HepG2 (cell line): ENCODE measurements at regions not wholly inside any gene's neighbourhood (a gene's known extent, or its start where the extent isn't known, plus 50 kb on each side); places are given as distances from the start of the nearest gene placed in this dataset.
A peak's percentile ranks its signal among the peaks of the same experiment; 100 is the strongest.

ENCODE experiments used
- ATAC-seq: fragments of 200-7000 bp; cut with Tn5 transposase; 3 replicates; pipeline ENCODE4 v1.9.1; 2020; ENCODE audit warnings: mild to moderate bottlenecking, moderate library complexity
- BruUV-seq: library from RNA; stranded (reverse); fragments of 400-500 nt; replicated peaks from 2 replicates; lab custom pipeline; 2021; lab: Mats Ljungman, UMichigan
- CTCF ChIA-PET: fragments of 300-600 bp; formaldehyde crosslinking; extraction: SDS; loops from one replicate; lab custom pipeline; 2021; ENCODE audit warnings: low total read pairs, inconsistent platforms, low intra/inter-chr PET ratio; lab: Yijun Ruan, JAX
- POLR2A ChIA-PET: fragments of 350-600 bp; sonication (Branson Sonifier 250); formaldehyde crosslinking; loops from one replicate; lab custom pipeline; 2020; ENCODE audit warnings: antibody characterized with exemption, inconsistent platforms; lab: Yijun Ruan, JAX
- DNase-seq: peaks from one replicate; pipeline ENCODE4 v3.0.0-alpha.2; 2015; ENCODE audit warnings: low spot score
- FAIRE-seq: peaks from 3 replicates; lab custom pipeline; 2011; peaks lifted over from hg19 to GRCh38; lab: Jason Lieb, UNC
- H2AFZ ChIP-seq: one replicate; pipeline ENCODE4 v1.6.1; 2011; ENCODE audit warnings: low read length, inconsistent platforms
- H3K27ac ChIP-seq: fragments of 300-600 bp; 3 replicates; pipeline ENCODE4 v1.8.0; 2011; ENCODE audit warnings: mixed run types, mild to moderate bottlenecking, mixed read lengths, low read length, inconsistent platforms; ENCODE audit not compliant: insufficient read depth; ENCODE audit errors: extremely low read length
- H3K27me3 ChIP-seq, 2 experiments: fragments of 200-600 bp in 1 of 2; 2 replicates in 1 of 2; 3 replicates in 1 of 2; pipeline versions ENCODE4 v1.6.0 to v1.8.0; 2011; ENCODE audit warnings: low read length in 2 of 2, mild to moderate bottlenecking in 2 of 2, moderate library complexity in 2 of 2, inconsistent platforms in 1 of 2; ENCODE audit not compliant: insufficient read depth in 2 of 2, control insufficient read depth in 1 of 2
- H3K36me3 ChIP-seq, 2 experiments: fragments of 200-600 bp in 1 of 2; replicated peaks in 1 of 2; 2 replicates in 1 of 2; 3 replicates in 1 of 2; pipeline versions ENCODE4 v1.5.1 to v1.8.0; 2011; ENCODE audit warnings: low read length in 2 of 2, inconsistent platforms in 1 of 2; ENCODE audit not compliant: insufficient read depth in 2 of 2, control insufficient read depth in 1 of 2
- H3K4me1 ChIP-seq: 2 replicates; pipeline ENCODE4 v1.5.1; 2012; ENCODE audit warnings: low read length, inconsistent platforms; ENCODE audit not compliant: insufficient read depth
- H3K4me2 ChIP-seq: 2 replicates; pipeline ENCODE4 v1.6.0; 2011; ENCODE audit warnings: low read depth, low read length, inconsistent platforms
- H3K4me3 ChIP-seq, 3 experiments: fragments of 200-600 bp in 1 of 3; sonication (generic), shearing (Covaris generic) in 1 of 3; replicated peaks in 1 of 3; 2 replicates each; pipeline ENCODE4 v1.5.1; 2011 to 2016; ENCODE audit warnings: low read length in 3 of 3, inconsistent platforms in 2 of 3, low read depth in 2 of 3, mild to moderate bottlenecking in 2 of 3, control low read depth in 1 of 3, mixed read lengths in 1 of 3; ENCODE audit not compliant: insufficient read depth in 1 of 3
- H3K79me2 ChIP-seq: one replicate; pipeline ENCODE4 v1.6.1; 2011; ENCODE audit warnings: low read length, inconsistent platforms; ENCODE audit not compliant: insufficient read depth
- H3K9ac ChIP-seq: 2 replicates; pipeline ENCODE4 v1.6.0; 2011; ENCODE audit warnings: mild to moderate bottlenecking, low read depth, low read length, inconsistent platforms; ENCODE audit not compliant: insufficient read depth
- H3K9me3 ChIP-seq: 2 replicates; pipeline ENCODE4 v1.5.1; 2012; ENCODE audit warnings: mild to moderate bottlenecking, low read length
- H4K20me1 ChIP-seq: 2 replicates; pipeline ENCODE4 v1.6.0; 2011; ENCODE audit warnings: inconsistent platforms, mild to moderate bottlenecking, low read length, moderate library complexity; ENCODE audit not compliant: insufficient read depth
- HOXA9 ChIP-seq: sonication (generic); formaldehyde crosslinking; IDR thresholded peaks from 2 replicates; pipeline ENCODE4 v1.8.1; 2022; ENCODE audit warnings: missing genetic modification reagents, mild to moderate bottlenecking, moderate library complexity, borderline replicate concordance
- KMT2B ChIP-seq: IDR thresholded peaks from 2 replicates; pipeline ENCODE4 v1.6.1; 2016; ENCODE audit warnings: missing genetic modification reagents, missing compliant biosample characterization
- NCOR1 ChIP-seq: fragments of 200-600 bp; sonication (generic); IDR thresholded peaks from 2 replicates; pipeline ENCODE4 v1.7.0; 2017; ENCODE audit warnings: antibody characterized with exemption, low read length, borderline replicate concordance
- TFDP2 ChIP-seq: sonication (generic); formaldehyde crosslinking; IDR thresholded peaks from 2 replicates; pipeline ENCODE4 v1.4.0; 2020; ENCODE audit warnings: missing genetic modification reagents
- TRIM24 ChIP-seq: sonication (generic); formaldehyde crosslinking; IDR thresholded peaks from 2 replicates; pipeline ENCODE4 v1.8.0; 2022; ENCODE audit warnings: mild to moderate bottlenecking, missing genetic modification reagents
- UBTF ChIP-seq: sonication (generic); formaldehyde crosslinking; IDR thresholded peaks from 2 replicates; pipeline ENCODE4 v1.4.0; 2020; ENCODE audit warnings: mild to moderate bottlenecking, missing genetic modification reagents
- ZC3H13 ChIP-seq: sonication (generic); formaldehyde crosslinking; IDR thresholded peaks from 2 replicates; pipeline ENCODE4 v1.8.1; 2023; ENCODE audit warnings: mild to moderate bottlenecking, missing genetic modification reagents, moderate library complexity
- ZNF280D ChIP-seq: sonication (generic); formaldehyde crosslinking; IDR thresholded peaks from 2 replicates; pipeline ENCODE4 v1.5.1; 2020; ENCODE audit warnings: mild to moderate bottlenecking, missing genetic modification reagents
- ZNF292 ChIP-seq: sonication (generic); formaldehyde crosslinking; IDR thresholded peaks from 2 replicates; pipeline ENCODE4 v1.8.1; 2022; ENCODE audit warnings: mild to moderate bottlenecking, low read depth, missing genetic modification reagents, borderline replicate concordance
- ZNF30 ChIP-seq: sonication (generic); formaldehyde crosslinking; IDR thresholded peaks from 2 replicates; pipeline ENCODE4 v1.5.0; 2020; ENCODE audit warnings: mild to moderate bottlenecking, missing genetic modification reagents
- ZNF431 ChIP-seq: sonication (generic); formaldehyde crosslinking; IDR thresholded peaks from 2 replicates; pipeline ENCODE4 v1.9.0; 2022; ENCODE audit warnings: missing genetic modification reagents, low read depth, mild to moderate bottlenecking, borderline replicate concordance
- ZNF615 ChIP-seq: sonication (generic); formaldehyde crosslinking; IDR thresholded peaks from 2 replicates; pipeline ENCODE4 v1.5.0; 2020; ENCODE audit warnings: mild to moderate bottlenecking, missing genetic modification reagents, borderline replicate concordance
- ZNF629 ChIP-seq: sonication (generic); formaldehyde crosslinking; conservative IDR thresholded peaks from 2 replicates; pipeline ENCODE4 v1.5.0; 2020; ENCODE audit warnings: missing genetic modification reagents
- WGBS: methylation state at CpG from one replicate; pipeline ENCODE4 v1.1.6; 2017; ENCODE audit warnings: low lambda C conversion rate; 5-methylcytosine and 5-hydroxymethylcytosine counted together
- in situ Hi-C: cut with HindIII; loops from 2 replicates; pipeline ENCODE4 v1.10.0; 2017; ENCODE audit warnings: low pct_unique_long_range_greater_than_20kb; ENCODE audit not compliant: extremely low pct_ligation_motif_present
- intact Hi-C: fragments of 100-400 bp; cut with micrococcal nuclease; formaldehyde crosslinking; loops from one replicate; pipeline ENCODE4 v1.10.0; 2022; ENCODE audit not compliant: unreplicated experiment

GRCh38 chr17:72208832-72209231 lies 88.0 kb downstream of the SOX9 start:
- FAIRE-seq (no peak), DNase-seq (no peak), ATAC-seq (no peak)
- no peaks in the 10 kb centered on the region for H3K9me3 ChIP-seq
- no peak overlapping the region for H3K4me2 ChIP-seq
- no peaks in the 10 kb centered on the region for H3K79me2 ChIP-seq
- no peak overlapping the region for H2AFZ ChIP-seq
- in situ Hi-C loops: no loop called here
- ChIA-PET POLR2A (no interaction called here), CTCF (no interaction called here)
- intact Hi-C loops: no loop called here
- no peaks in the 10 kb centered on the region for H3K4me1 ChIP-seq
- H3K36me3 ChIP-seq: no peaks in the 10 kb centered on the region
- no peak overlapping the region for H3K9ac ChIP-seq
- H3K27me3 ChIP-seq: peaks cover 5 to 37% of the 10 kb centered on the region in 2 experiments; a peak in 4 of 5 replicates
- no peak overlapping the region for H3K4me3 ChIP-seq
- no TSS peak for BruUV-seq
- H4K20me1 ChIP-seq: no peaks in the 10 kb centered on the region
- no peak overlapping the region for H3K27ac ChIP-seq
- TF ChIP-seq UBTF (CRISPR knock-in tag): no peak
- peak; percentile 54 for TF ChIP-seq ZNF629 (CRISPR knock-in tag)

- no peak for DNase-seq
- H3K36me3 ChIP-seq: no peaks in the 10 kb centered on the region
- no peak overlapping the region for H2AFZ ChIP-seq
- in situ Hi-C loops (no loop called here), intact Hi-C loops (no loop called here)
- WGBS: 19% methylated on average over 5 of the region's 5 CpGs
- no peak overlapping the region for H3K27ac ChIP-seq
- ATAC-seq: no peak
- H3K4me2 ChIP-seq: no peak overlapping the region
- H4K20me1 ChIP-seq: no peaks in the 10 kb centered on the region
- H3K4me1 ChIP-seq: no peaks in the 10 kb centered on the region
- no TSS peak for BruUV-seq
- H3K9ac ChIP-seq: no peak overlapping the region
- no peaks in the 10 kb centered on the region for H3K79me2 ChIP-seq
- CTCF ChIA-PET: no interaction called here
- FAIRE-seq: no peak
- H3K9me3 ChIP-seq: no peaks in the 10 kb centered on the region
- H3K27me3 ChIP-seq: peaks cover 2 to 13% of the 10 kb centered on the region in 2 experiments; a peak in 2 of 5 replicates
- no peak overlapping the region for H3K4me3 ChIP-seq
- POLR2A ChIA-PET: no interaction called here
- TF ChIP-seq TFDP2 (CRISPR knock-in tag) (no peak), ZNF431 (CRISPR knock-in tag) (no peak), ZNF30 (CRISPR knock-in tag) (no peak), ZNF292 (CRISPR knock-in tag) (no peak), NCOR1 (no peak), ZNF280D (no peak), ZNF615 (no peak), KMT2B (CRISPR knock-in tag) (no peak), HOXA9 (CRISPR knock-in tag) (no peak), TRIM24 (CRISPR knock-in tag) (no peak), ZC3H13 (CRISPR knock-in tag) (no peak)
Measured at GRCh38 chr17:72212041-72212440, 91.2 kb downstream of the SOX9 start.
